WERI-Rb-1 (cell line): ENCODE measurements at regions not wholly inside any gene's neighbourhood (a gene's known extent, or its start where the extent isn't known, plus 50 kb on each side); places are given as distances from the start of the nearest gene placed in this dataset.

ENCODE experiments used
- DNase-seq: peaks from one replicate; pipeline ENCODE4 v3.0.0-alpha.2; 2020
- H3K27ac ChIP-seq: fragments of 250-450 bp; sonication (Bioruptor Pico); 2 replicates; pipeline ENCODE4 v1.5.1; 2020; ENCODE audit warnings: mild to moderate bottlenecking, moderate library complexity
- H3K27me3 ChIP-seq: fragments of 250-450 bp; sonication (Bioruptor Pico); 2 replicates; pipeline ENCODE4 v1.5.1; 2021; ENCODE audit warnings: mild to moderate bottlenecking, low read depth, moderate library complexity; ENCODE audit not compliant: insufficient read depth, severe bottlenecking
- H3K36me3 ChIP-seq: fragments of 250-450 bp; sonication (Bioruptor Pico); 2 replicates; pipeline ENCODE4 v1.5.1; 2020; ENCODE audit warnings: mild to moderate bottlenecking, moderate library complexity
- H3K4me3 ChIP-seq: 2 replicates; pipeline ENCODE4 v1.5.1; 2011; ENCODE audit warnings: low read depth, mild to moderate bottlenecking, control low read depth, low read length
- H3K9me3 ChIP-seq: fragments of 250-450 bp; sonication (Bioruptor Pico); 2 replicates; pipeline ENCODE4 v1.5.1; 2021; ENCODE audit warnings: mild to moderate bottlenecking, moderate library complexity; ENCODE audit not compliant: severe bottlenecking
- TF ChIP-seq, protein P1 (sequence below): IDR thresholded peaks from 2 replicates; pipeline ENCODE4 v1.5.1; 2011; ENCODE audit warnings: low read depth, mild to moderate bottlenecking, control low read depth, inconsistent platforms, low read length

- DNase-seq = peak; percentile 37
- H3K36me3 ChIP-seq = no peaks in the 10 kb centered on the region
- H3K27me3 ChIP-seq = no peaks in the 10 kb centered on the region
- no peak overlapping the region for H3K4me3 ChIP-seq
- TF ChIP-seq, protein P1, sequence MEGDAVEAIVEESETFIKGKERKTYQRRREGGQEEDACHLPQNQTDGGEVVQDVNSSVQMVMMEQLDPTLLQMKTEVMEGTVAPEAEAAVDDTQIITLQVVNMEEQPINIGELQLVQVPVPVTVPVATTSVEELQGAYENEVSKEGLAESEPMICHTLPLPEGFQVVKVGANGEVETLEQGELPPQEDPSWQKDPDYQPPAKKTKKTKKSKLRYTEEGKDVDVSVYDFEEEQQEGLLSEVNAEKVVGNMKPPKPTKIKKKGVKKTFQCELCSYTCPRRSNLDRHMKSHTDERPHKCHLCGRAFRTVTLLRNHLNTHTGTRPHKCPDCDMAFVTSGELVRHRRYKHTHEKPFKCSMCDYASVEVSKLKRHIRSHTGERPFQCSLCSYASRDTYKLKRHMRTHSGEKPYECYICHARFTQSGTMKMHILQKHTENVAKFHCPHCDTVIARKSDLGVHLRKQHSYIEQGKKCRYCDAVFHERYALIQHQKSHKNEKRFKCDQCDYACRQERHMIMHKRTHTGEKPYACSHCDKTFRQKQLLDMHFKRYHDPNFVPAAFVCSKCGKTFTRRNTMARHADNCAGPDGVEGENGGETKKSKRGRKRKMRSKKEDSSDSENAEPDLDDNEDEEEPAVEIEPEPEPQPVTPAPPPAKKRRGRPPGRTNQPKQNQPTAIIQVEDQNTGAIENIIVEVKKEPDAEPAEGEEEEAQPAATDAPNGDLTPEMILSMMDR = no peak
- no peaks in the 10 kb centered on the region for H3K9me3 ChIP-seq
- H3K27ac ChIP-seq = no peak overlapping the region
Observed at GRCh38 chrX:69232945-69233344, 67.7 kb upstream of the PJA1 start.

DNA sequence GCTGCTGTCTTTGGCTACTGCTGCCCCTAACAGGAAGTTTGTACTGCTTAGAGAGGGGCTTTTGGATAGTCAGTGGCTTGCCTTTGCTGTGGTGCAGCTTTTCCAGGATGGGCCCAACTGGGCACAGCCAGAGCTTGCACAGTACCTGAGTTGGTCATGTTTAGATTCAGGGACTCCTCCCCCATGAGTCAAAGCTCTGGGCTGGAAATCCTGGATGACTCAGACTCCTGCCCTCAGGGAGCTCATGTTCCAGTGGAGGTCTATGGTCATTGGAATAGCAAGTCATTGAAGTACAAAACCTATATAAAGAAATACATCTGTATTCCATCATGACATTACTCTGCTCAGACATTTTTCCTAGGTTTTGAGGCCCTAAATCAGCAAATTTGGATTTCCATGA, 66.7 kb upstream of the PJA1 start:
- Histone ChIP-seq H3K36me3 (no peaks in the 10 kb centered on the region), H3K27me3 (no peaks in the 10 kb centered on the region), H3K9me3 (no peaks in the 10 kb centered on the region), H3K4me3 (no peak overlapping the region), H3K27ac (no peak overlapping the region)
- DNase-seq = no peak
- TF ChIP-seq, protein P1 = no peak

DNA sequence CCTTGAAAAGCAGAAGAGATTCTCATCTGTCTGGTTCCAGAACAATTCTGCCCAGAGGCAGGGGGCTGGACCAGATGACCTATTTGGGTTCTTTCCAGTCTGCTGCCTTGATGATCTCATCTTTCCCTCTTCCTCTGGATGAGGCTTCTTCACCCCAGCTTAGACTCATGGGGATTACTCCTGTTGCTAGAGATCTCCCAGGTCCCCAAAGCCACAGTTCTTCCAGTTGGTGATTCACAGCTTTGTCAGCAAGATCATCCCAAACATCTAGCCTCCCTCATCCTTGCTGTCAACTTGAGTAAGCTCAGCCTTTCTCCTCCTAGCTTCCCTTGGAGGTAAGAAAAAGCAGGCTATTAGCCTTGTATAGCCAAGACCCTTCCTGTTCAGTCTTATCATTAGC, 64.2 kb upstream of the PJA1 start:
- Histone ChIP-seq H3K4me3 (no peak overlapping the region), H3K27ac (no peak overlapping the region), H3K27me3 (no peaks in the 10 kb centered on the region), H3K36me3 (no peaks in the 10 kb centered on the region), H3K9me3 (no peaks in the 10 kb centered on the region)
- DNase-seq = no peak
- TF ChIP-seq, protein P1 = no peak

GRCh38 chrX:69228732-69229131, 63.5 kb upstream of the PJA1 start:
- no peaks in the 10 kb centered on the region for H3K27me3 ChIP-seq
- no peaks in the 10 kb centered on the region for H3K36me3 ChIP-seq
- no peak overlapping the region for H3K4me3 ChIP-seq
- H3K27ac ChIP-seq = no peak overlapping the region
- TF ChIP-seq, protein P1 = no peak
- DNase-seq = no peak
- no peaks in the 10 kb centered on the region for H3K9me3 ChIP-seq

- Histone ChIP-seq H3K9me3 (no peaks in the 10 kb centered on the region), H3K4me3 (no peak overlapping the region), H3K27ac (no peak overlapping the region), H3K27me3 (peaks cover 3% of the 10 kb centered on the region), H3K36me3 (no peaks in the 10 kb centered on the region)
- TF ChIP-seq, protein P1 = no peak
- no peak for DNase-seq
Observed at GRCh38 chrX:69226459-69227158, 61.4 kb upstream of the PJA1 start.
